NCI-H524 treated with DMSO at 0.1 percent for 48 hours (cell line): ENCODE measurements at regions not wholly inside any gene's neighbourhood (a gene's known extent, or its start where the extent isn't known, plus 50 kb on each side); places are given as distances from the start of the nearest gene placed in this dataset.
A peak's percentile ranks its signal among the peaks of the same experiment; 100 is the strongest.

Source experiments
- DNase-seq: peaks from one replicate; lab custom pipeline; 2025; lab: John Stamatoyannopoulos, UW

GRCh38 chr15:95252404-95252803, 1021.0 kb downstream of the MCTP2 start:
- DNase-seq, result no peak

GRCh38 chr15:95254263-95254662, 1022.9 kb downstream of the MCTP2 start:
- no peak for DNase-seq

GRCh38 chr15:95259513-95259912, 1028.2 kb downstream of the MCTP2 start:
- peak; percentile 30 for DNase-seq

GRCh38 chr15:95259965-95260364, 1028.6 kb downstream of the MCTP2 start:
- DNase-seq, result no peak

GRCh38 chr15:95260856-95261255, 1029.5 kb downstream of the MCTP2 start:
- no peak for DNase-seq

GRCh38 chr15:95261546-95261945, 1030.2 kb downstream of the MCTP2 start:
- DNase-seq, result no peak

GRCh38 chr15:95261968-95262367, 1030.6 kb downstream of the MCTP2 start:
- DNase-seq, result no peak

GRCh38 chr15:95262866-95263564, 1031.7 kb downstream of the MCTP2 start:
- no peak for DNase-seq

- no peak for DNase-seq
Observed at GRCh38 chr15:95263751-95264150, 1032.4 kb downstream of the MCTP2 start.

GRCh38 chr15:95265419-95265997, 1034.1 kb downstream of the MCTP2 start:
- DNase-seq, result no peak

GRCh38 chr15:95266451-95267061, 1035.2 kb downstream of the MCTP2 start:
- no peak for DNase-seq

GRCh38 chr15:95267481-95267880, 1036.1 kb downstream of the MCTP2 start:
- DNase-seq, result no peak

GRCh38 chr15:95269242-95270183, 1038.2 kb downstream of the MCTP2 start:
- no peak for DNase-seq

GRCh38 chr15:95274101-95274500, 1042.7 kb downstream of the MCTP2 start:
- no peak for DNase-seq

GRCh38 chr15:95277266-95277665, 1045.9 kb downstream of the MCTP2 start:
- no peak for DNase-seq

- DNase-seq, result no peak
Observed at GRCh38 chr15:95278532-95279245, 1047.3 kb downstream of the MCTP2 start.

GRCh38 chr15:95279277-95280019, 1048.1 kb downstream of the MCTP2 start:
- DNase-seq, result no peak

- no peak for DNase-seq
Observed at GRCh38 chr15:95280711-95281110, 1049.3 kb downstream of the MCTP2 start.

- no peak for DNase-seq
Observed at GRCh38 chr15:95281470-95281869, 1049.0 kb upstream of the NR2F2 start.

- DNase-seq, result no peak
Observed at GRCh38 chr15:95284492-95284891, 1046.0 kb upstream of the NR2F2 start.

- DNase-seq, result no peak
Observed at GRCh38 chr15:95284933-95285421, 1045.5 kb upstream of the NR2F2 start.
